Inferior parietal cortex (tissue), 1 donor: ENCODE measurements at regions not wholly inside any gene's neighbourhood (a gene's known extent, or its start where the extent isn't known, plus 50 kb on each side); places are given as distances from the start of the nearest gene placed in this dataset.
"Not testable (repeated sequence)": the region's sequence is repeated elsewhere in the genome, so short reads cannot be mapped to it uniquely, and the experiment has no call there.

Experiments used
- DNase-seq: peaks from one replicate; pipeline ENCODE4 v3.0.0-alpha.2; 2016; ENCODE audit errors: extremely low spot score

DNA sequence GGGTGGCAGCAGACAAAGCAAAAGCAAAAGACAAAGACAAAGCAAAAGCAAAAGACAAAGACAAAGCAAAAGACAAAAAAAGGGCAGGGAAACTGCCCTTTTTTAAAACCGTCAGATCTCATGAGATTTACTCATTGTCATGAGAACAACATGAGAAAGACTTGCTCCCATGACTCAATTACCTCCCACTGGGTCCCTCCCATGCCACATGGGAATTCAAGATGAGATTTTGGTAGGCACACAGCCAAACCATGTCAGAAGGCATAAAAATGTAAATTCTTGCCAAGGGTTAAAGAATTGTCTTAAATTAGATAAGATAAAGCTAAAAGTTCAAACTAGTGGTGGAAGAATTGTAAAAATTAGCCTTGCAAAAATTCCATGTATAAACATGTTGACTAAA lies 419.7 kb downstream of the TRAM1L1 start:
- DNase-seq = no peak

DNA sequence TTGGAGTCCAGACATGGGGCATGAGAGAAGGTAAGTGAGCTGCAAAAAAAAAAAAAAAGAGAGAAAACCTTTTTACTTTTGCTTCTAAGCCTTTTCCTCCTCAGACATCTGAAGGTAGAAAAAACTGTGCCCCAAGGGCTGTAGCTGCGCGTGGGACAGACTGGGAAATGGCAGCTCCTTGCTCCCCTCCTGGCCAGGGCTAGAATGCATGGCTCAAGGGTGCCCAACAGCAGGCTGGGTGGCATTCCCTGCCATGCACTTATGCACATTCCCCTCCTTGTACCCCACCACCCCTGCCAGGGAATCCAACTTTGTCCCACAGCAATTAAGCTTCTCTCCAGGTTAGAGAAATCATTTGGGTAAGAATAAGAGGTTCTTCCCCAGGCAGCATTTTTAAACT lies 421.2 kb downstream of the TRAM1L1 start:
- DNase-seq = no peak

DNA sequence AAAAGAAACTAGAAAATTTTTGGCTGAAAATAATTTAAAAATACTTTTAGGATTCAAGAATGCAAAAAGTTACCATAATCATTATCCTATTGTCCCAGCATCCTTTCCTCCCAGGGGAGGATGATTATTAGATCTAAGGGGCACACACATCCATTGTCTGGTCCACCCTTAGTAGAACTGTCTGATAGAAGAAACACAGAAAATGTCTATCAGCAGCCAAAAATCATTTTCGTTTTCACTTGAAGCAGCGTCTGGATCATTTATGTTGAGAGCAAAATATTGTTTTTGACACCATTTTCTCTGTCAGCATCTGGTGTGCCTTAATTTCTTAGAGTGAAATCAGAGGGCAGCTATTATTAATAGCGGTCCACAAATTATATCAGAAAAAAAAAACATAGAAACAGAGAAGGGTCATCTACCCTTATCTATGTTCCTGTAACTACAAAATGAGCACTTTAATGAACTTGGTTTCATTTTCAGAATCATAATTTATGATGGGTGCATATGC lies 446.3 kb downstream of the TRAM1L1 start:
- DNase-seq = no peak

DNA sequence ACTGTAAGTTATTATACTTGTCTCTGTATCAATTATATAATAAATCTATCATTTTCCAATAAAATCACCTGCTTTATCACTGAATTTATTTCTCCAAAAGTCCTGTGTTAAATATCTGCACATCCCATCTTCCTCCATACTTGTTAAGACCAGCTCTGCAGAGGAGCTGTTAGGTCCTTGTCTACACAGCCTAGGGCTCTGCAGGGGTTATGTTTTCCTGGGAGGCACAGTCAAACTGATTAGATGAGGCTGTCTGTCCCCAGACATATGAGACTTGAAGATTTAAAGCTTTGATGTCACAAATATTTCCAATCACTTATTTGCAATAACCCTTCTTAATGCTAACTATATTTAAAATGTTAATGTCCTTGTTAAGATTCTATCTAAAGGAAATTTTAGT lies 446.8 kb downstream of the TRAM1L1 start:
- DNase-seq = no peak

DNA sequence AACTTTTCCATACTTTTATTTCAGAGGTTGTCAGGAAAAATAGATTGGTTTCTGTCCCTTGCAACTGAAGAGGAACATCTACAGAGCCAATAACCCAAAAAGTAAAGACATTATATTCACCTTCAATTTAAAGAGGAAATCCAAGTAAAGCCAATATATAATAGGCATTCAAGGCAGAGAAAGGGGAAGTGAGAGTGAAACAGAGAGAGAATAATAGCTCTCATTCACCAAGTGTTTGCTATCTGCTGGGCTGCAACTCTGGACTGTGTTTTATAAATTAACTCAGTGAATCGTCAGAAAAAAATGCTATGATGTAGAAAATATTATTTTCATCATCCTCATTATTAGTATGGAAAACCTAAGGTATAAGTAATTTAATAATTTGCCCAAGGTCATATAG lies 448.5 kb downstream of the TRAM1L1 start:
- no peak for DNase-seq

DNA sequence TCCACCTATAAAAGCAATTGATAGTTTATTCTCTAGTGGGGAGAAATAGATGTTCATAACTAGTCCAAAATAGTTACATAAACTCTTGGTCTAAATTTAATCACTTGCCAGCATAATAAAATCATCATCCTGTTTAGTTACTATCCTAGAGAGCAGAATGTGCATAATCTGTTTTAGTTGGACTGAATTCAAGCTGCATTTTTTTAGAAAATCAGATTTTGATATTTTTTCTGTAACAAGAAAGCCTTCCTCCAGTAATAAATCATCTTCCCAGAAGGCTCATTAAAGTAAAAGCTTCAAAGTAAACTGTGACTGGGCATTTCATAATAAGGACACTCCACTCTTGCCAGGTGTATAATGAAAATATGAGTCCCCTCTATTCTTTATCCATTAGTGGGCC lies 453.1 kb downstream of the TRAM1L1 start:
- DNase-seq = no peak

DNA sequence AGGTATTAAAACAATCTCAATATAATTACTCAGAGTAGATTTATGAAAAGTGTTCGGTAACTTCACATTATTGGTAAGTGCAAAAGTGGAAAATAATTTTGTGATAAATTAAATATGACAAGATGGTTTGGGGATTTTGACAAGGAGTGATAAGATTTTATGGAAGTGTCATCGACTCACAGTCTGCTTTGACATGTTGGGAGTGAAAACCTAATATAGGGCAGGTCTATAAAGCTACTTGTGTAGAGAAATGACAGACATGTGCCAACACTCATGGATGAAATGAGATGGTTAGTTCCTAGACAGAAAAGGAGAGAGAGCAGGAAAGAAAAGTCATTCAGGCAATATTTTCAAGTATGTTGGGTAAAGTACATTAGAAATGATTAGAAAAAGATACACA lies 456.8 kb downstream of the TRAM1L1 start:
- no peak for DNase-seq

DNA sequence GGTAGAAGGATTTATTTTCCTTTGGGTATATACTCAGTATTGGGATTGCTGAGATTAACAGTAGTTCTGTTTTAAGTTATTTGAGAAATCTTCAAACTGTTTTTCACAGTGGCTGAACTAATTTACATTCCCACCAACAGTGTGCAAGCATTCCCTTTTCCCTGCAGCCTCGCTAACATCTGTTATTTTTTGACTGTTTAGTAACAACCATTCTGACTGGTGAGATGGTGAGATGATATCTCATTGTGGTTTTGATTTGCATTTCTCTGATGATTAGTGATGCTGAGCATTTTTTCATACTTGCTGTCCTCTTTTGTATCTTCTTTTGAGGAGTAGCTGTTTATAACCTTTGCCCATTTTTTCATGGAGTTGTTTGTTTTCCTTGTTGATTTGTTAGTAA lies 457.8 kb downstream of the TRAM1L1 start:
- DNase-seq = no peak

DNA sequence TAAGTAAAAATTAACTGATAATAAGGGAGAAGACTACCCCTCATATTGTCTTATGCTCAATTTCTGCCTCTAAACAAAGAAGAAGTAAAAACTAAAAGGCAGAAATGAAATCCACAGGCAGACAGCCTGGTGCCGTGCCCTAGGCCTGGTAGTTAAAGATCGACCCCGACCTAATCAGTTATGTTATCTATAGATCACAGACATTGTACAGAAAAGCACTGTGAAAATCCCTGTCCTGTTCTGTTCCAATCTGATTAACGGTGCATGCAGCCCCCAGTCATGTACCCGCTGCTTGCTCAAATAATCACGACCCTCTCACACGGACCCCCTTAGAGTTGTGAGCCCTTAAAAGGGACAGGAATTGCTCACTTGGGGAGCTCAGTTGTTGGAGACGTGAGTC lies 465.9 kb downstream of the TRAM1L1 start:
- DNase-seq = not testable (repeated sequence)

DNA sequence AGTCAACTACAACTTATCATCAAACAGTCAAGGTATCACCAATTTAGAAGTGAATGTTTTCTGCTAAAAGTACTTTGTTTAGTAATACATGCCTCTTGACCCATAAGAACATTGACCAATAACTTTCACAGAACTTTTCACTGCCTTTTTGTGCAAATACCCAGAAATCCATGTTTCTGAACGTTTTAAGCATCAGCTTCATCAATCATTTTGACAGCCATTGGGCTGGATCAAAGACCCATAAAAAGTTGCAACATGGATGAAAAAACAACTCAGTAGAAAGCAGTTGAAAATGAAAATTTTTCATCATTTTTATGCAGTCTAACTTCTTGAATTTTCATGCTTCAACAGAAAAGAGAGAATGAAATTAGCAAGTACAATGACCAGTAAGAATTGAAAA lies 466.7 kb downstream of the TRAM1L1 start:
- no peak for DNase-seq

DNA sequence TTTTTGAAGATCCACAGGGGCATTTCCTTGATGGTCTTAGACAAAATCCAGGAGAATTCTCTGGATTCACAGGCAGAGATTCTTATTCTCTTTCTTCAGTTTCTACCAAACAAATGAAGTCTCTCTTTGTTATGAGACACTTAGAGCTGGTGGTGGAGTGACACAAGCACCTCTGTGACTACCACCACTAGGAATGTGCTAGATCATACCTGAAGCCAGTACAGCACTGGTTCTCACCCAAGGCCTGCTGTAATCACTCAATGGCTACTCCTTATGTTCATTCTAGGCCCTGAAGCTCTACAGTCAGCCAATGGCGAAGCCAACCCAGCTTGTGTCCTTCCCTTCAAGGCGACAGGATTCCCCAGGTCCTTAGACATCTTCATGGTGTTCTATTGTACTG lies 482.3 kb downstream of the TRAM1L1 start:
- DNase-seq = no peak

DNA sequence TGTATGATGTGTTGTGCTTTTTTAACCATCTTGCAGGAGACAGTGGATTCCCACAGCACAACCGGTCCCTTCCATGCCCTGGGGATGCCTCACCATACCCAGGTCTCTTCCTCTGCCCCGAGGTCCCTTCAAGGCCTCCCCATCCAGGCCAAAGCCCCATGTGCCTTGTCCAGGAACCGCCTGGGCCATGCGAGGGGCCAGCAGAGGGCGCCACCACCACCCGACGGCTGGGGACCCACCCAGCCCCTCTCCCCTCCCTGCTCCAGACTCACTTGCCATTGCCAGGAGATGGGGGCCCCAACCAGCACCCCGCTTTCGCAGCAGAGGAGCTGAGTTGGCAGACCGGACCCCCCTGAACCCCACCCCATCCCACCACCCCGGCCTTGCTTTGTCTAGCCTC lies 485.5 kb downstream of the TRAM1L1 start:
- DNase-seq = no peak

DNA sequence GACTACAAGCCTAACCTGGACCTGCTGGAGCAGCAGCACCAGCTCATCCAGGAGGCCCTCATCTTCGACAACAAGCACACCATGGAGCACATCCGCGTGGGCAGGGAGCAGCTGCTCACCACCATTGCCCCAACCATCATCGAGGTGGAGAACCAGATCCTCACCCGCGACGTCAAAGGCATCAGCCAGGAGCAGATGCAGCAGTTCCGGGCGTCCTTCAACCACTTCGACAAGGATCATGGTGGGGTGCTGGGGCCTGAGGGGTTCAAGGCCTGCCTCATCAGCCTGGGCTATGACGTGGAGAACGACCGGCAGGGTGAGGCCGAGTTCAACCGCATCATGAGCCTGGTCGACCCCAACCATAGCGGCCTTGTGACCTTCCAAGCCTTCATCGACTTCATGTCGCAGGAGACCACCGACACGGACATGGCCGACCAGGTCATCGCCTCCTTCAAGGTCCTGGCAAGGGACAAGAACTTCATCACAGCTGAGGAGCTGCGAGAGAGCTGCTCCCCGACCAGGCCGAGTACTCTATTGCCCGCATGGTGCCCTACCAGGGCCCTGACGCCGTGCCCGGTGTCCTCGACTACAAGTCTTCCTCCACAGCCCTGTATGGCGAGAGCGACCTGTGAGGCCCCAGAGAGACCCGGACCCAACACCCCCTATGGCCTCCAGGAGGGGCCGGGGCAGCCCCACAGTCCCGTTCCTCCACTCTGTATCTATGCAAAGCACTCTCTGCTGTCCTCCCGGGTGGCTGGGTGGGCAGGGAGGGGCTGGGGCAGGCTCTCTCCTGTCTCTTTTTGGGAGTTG lies 486.2 kb downstream of the TRAM1L1 start:
- no peak for DNase-seq

DNA sequence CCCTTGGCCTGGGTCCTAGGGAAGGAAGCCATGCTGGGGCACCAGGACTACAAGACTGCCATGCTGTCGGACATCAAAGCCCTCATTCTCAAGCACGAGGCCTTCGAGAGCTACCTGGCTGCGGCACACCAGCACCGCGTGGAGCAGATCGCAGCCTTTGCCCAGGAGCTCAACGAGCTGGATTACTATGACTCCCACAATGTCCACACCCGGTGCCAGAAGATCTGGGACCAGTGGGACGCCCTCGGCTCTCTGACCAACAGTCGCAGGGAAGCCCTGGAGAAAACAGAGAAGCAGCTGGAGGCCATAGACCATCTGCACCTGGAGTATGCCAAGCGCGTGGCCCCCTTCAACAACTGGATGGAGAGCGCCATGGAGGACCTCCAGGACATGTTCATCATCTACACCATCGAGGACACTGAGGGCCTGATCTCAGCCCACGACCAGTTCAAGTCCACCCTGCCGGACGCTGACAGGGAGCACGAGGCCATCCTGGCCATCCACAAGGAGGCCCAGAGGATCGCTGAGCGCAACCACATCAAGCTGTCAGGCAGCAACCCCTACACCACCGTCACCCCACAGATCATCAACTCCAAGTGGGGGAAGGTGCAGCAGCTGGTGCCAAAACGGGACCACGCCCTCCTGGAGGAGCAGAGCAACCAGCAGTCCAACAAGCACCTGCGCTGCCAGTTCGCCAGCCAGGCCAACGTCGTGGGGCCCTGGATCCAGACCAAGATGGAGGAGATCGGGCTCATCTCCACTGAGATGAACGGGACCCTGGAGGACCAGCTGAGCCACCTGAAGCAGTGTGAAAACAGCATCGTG lies 487.0 kb downstream of the TRAM1L1 start:
- DNase-seq = no peak

DNA sequence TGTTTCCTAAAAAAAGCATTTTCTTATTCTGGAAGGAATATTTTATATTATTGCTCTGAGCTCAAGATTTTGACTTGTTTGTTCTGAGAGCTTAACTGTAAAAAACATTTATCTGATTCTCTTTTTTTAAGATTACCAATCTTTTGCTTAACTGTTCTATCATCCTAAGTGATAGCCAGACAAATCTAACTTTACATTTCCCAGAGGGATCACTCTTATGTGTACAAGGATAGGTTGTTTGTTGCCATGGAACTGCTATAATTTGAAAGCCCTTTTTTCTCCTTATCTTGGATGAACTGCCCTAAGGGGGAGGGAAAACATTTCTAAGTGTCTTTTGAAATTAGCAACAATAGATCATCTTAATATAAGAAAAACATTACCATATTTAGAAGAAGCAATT lies 494.7 kb downstream of the TRAM1L1 start:
- DNase-seq = no peak

DNA sequence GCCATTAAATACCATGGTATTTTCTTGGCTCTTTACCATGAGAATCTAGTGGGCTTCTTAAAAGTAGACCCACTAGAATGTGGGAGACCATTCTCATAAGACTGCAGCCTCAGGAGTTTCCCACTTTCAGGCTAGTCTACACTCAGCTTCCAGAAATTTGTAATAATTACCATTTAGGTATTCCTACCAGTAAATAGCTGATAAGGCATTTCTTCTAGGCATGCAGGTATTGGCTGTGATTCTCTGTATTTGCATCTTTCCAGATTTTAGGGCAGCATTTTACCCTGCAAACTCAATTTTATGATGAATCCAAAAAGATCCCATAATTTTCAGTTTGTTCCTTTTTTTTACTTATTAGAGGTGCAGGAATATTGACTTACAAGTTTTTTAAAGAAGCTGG lies 496.6 kb downstream of the TRAM1L1 start:
- DNase-seq = no peak

DNA sequence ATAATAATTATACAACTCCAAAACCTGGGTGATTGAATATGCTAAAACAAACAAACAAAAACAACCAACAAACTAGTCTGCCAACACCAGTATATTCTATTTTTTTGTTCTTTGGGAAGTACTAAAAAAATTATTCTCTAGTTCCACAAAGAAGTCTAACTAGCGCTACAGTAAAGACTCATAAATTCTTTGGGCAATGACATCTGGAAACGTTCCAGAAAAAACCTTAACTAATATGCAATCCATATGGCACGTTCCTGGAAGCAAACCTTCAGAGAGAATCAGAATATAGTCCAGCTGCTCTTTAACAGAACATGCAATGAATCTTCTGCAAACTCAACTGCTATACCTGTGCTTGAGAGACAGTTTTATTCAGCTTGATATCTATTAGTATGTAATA lies 500.1 kb downstream of the TRAM1L1 start:
- no peak for DNase-seq

DNA sequence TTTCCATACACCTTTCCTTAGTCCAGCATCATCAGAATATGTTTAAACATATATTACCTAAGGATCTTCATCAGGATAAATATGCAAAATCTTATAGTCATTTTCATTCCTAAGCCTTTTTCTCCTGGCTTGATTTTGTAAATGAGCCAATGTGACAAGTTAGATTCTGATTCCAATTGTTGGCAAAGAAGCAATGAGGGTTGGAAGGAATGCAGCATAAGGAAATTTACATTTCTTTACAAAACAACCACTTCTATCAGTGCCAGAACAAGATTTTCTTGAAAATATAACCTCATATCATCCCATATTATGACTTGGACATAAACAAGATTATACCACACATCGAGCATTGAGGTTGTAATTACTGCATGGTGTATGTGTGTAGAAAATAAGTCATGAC lies 508.1 kb downstream of the TRAM1L1 start:
- DNase-seq = no peak

DNA sequence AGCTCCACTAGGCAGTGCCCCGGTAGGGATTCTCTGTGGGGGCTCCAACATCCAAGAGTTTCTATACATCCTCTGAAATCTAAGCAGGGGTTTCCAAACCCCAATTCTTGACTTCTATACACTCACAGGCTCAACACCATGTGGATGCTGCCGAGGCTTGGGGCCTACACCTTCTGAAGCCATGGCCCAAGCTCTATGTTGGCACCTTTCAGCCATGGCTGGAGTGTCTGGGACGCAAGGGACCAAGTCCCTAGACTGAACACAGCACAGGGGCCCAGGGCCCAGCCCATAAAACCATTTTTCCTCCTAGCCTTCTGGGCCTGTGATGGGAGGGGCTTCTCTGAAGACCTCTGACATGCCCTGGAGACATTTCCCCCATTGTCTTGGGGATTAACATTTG lies 511.8 kb downstream of the TRAM1L1 start:
- DNase-seq = no peak

DNA sequence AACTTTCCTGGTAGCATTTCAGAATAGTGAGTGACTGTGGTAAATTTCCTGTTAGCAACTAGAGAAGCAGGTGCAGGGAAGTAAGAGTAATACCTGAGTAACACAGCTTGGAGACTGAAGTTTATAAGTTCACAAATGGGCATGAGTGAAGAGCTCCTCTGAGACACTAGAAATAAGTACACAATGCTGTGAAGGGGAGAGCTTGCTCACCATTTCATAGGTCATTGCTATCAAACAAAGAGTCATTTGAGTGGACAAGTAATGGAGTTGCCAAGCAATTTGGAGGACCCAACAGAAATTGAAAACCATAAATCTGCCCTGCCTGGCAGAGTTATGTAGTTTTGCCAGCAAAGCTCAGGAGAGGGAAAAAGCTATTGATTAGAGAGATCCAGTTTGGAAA lies 523.6 kb downstream of the TRAM1L1 start:
- DNase-seq = no peak

DNA sequence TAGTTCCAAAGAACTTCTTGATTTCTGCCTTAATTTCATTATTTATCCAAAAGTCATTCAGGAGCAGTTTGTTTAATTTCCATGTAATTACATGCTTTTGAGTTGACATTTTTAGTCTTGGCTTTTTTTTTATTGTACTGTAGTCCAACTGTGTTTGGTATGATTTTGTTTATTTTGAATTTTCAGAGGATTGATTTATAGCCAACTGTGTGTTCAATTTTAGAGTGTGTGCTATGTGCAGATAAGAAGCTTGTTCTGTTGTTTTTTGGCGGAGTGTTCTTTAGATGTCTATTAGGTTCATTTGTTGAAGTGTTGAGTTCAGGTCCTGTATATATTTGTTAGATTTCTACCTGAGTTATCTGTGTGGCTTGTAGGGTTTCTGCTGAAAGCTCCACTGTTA lies 533.6 kb downstream of the TRAM1L1 start:
- DNase-seq = no peak

DNA sequence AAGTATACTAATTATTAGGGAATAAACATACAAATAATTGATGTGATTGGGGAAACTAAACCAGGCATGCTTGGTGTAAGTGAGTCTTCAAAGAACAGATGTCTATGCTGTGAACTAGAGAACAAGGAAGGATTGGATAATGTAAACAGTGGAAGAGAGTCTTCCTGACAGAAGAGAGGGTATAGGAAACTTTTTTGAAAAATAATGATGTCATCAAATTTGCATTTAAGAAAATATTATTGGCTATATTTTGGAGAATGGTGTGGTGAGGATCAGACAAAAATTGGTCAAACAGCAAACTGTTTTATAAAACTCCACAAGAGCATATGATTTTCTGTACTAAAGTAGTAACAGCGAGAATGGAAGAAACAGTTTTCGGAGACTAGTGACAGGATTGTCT lies 537.7 kb downstream of the TRAM1L1 start:
- DNase-seq = no peak

DNA sequence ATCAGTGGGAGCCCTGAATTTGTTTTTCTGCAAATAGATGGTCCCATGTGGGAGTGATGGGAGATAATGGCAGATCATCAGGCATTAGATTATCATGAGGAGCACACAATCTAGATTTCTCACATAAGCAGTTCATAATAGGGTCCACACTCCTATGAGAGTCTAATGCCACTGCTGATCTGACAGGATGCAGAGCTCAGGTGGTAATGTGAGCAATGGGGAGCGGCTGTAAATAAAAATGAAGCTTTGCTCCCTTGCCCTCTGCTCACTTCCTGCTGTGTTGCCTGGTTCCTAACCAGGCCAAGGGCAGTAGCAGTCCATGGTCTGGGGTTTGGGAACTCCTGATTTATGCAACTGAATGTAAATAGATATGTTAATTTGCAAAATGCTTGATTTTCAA lies 538.6 kb downstream of the TRAM1L1 start:
- no peak for DNase-seq
